Skin of body (tissue), 1 donor: ENCODE measurements at regions not wholly inside any gene's neighbourhood (a gene's known extent, or its start where the extent isn't known, plus 50 kb on each side); places are given as distances from the start of the nearest gene placed in this dataset. TPM values are rescaled to one million over a fixed set of nuclear protein-coding genes. Genes with fewer than 3 reads are reported as not detected.

Source experiments
- small RNA-seq: library from RNA; depleted of rRNA; stranded (forward); fragments of <200 nt; gene quantifications from one replicate; pipeline ENCODE3, GENCODE V24; 2014; ENCODE audit warnings: low replicate concordance

Small RNA genes in the stretch of these regions (small RNA-seq; reads per million reads assigned to genes)
- gene RNU6-119P: not detected
